ENCODE measurements at regions not wholly inside any gene's neighbourhood (a gene's known extent, or its start where the extent isn't known, plus 50 kb on each side); places are given as distances from the start of the nearest gene placed in this dataset.
"Not testable (repeated sequence)": the region's sequence is repeated elsewhere in the genome, so short reads cannot be mapped to it uniquely, and the experiment has no call there.

- DNase-seq (ENCODE audit: low read depth, low spot score) = no peak
Measured at GRCh38 chr14:103231376-103232019, 102.5 kb upstream of the EIF5 start.

- no peak for DNase-seq (ENCODE audit: low read depth, low spot score)
Measured at GRCh38 chr14:103232031-103232808, 101.8 kb upstream of the EIF5 start.

GRCh38 chr14:103232831-103233319, 101.2 kb upstream of the EIF5 start:
- no peak for DNase-seq (ENCODE audit: low read depth, low spot score)

GRCh38 chr14:103233328-103233727, 100.7 kb upstream of the EIF5 start:
- no peak for DNase-seq (ENCODE audit: low read depth, low spot score)

GRCh38 chr14:103234826-103235225, 99.2 kb upstream of the EIF5 start:
- not testable (repeated sequence) for DNase-seq (ENCODE audit: low read depth, low spot score)

- not testable (repeated sequence) for DNase-seq (ENCODE audit: low read depth, low spot score)
Measured at GRCh38 chr14:103235506-103235905, 98.5 kb upstream of the EIF5 start.

- no peak for DNase-seq (ENCODE audit: low read depth, low spot score)
Measured at GRCh38 chr14:103239751-103240150, 94.3 kb upstream of the EIF5 start.

- DNase-seq (ENCODE audit: low read depth, low spot score) = no peak
Measured at GRCh38 chr14:103241531-103241930, 92.5 kb upstream of the EIF5 start.

- no peak for DNase-seq (ENCODE audit: low read depth, low spot score)
Measured at GRCh38 chr14:103243764-103244737, 90.0 kb upstream of the EIF5 start.

GRCh38 chr14:103245624-103246031, 88.4 kb upstream of the EIF5 start:
- not testable (repeated sequence) for DNase-seq (ENCODE audit: low read depth, low spot score)

GRCh38 chr14:103246070-103246469, 88.0 kb upstream of the EIF5 start:
- no peak for DNase-seq (ENCODE audit: low read depth, low spot score)

- no peak for DNase-seq (ENCODE audit: low read depth, low spot score)
Measured at GRCh38 chr14:103247169-103247606, 86.8 kb upstream of the EIF5 start.

GRCh38 chr14:103250181-103250580, 83.9 kb upstream of the EIF5 start:
- DNase-seq (ENCODE audit: low read depth, low spot score) = no peak

- DNase-seq (ENCODE audit: low read depth, low spot score) = no peak
Measured at GRCh38 chr14:103250874-103251273, 83.2 kb upstream of the EIF5 start.

- no peak for DNase-seq (ENCODE audit: low read depth, low spot score)
Measured at GRCh38 chr14:103255555-103255954, 78.5 kb upstream of the EIF5 start.

GRCh38 chr14:103256406-103256805, 77.6 kb upstream of the EIF5 start:
- no peak for DNase-seq (ENCODE audit: low read depth, low spot score)

GRCh38 chr14:103257211-103257962, 76.7 kb upstream of the EIF5 start:
- DNase-seq (ENCODE audit: low read depth, low spot score) = no peak

GRCh38 chr14:103258211-103258610, 75.8 kb upstream of the EIF5 start:
- no peak for DNase-seq (ENCODE audit: low read depth, low spot score)

- no peak for DNase-seq (ENCODE audit: low read depth, low spot score)
Measured at GRCh38 chr14:103259184-103259583, 74.9 kb upstream of the EIF5 start.

GRCh38 chr14:103259801-103260628, 74.0 kb upstream of the EIF5 start:
- no peak for DNase-seq (ENCODE audit: low read depth, low spot score)
